H1 (cell line): ENCODE measurements at regions not wholly inside any gene's neighbourhood (a gene's known extent, or its start where the extent isn't known, plus 50 kb on each side); places are given as distances from the start of the nearest gene placed in this dataset.

Experiments used
- CTCF ChIA-PET: fragments of 300-600 bp; sonication (Branson Sonifier 250); formaldehyde crosslinking; loops from one replicate; lab custom pipeline; 2021; ENCODE audit not compliant: partially characterized antibody; lab: Charles Lee
- POLR2A ChIA-PET: fragments of 300-600 bp; sonication (Branson Sonifier 250); formaldehyde crosslinking; loops from one replicate; lab custom pipeline; 2021; ENCODE audit warnings: inconsistent platforms; ENCODE audit not compliant: partially characterized antibody; lab: Charles Lee
- DNase-seq, 2 experiments: peaks; one replicate each; pipeline versions ENCODE4 v3.0.0 to v3.0.0-alpha.2; 2010 to 2022; ENCODE audit warnings: low spot score in 2 of 2, low read depth in 1 of 2, mixed read lengths in 1 of 2
- FAIRE-seq: peaks from 2 replicates; lab custom pipeline; 2011; peaks lifted over from hg19 to GRCh38; lab: Jason Lieb, UNC
- H2AFZ ChIP-seq: 2 replicates; pipeline ENCODE4 v1.8.1; 2012; ENCODE audit warnings: low read length, inconsistent platforms
- H2AK5ac ChIP-seq: 2 replicates; pipeline ENCODE4 v1.6.1; 2013; ENCODE audit warnings: low read depth, low read length
- H2BK120ac ChIP-seq: replicated peaks from 2 replicates; pipeline ENCODE3; 2013; ENCODE audit warnings: low read depth, low read length, inconsistent platforms
- H2BK12ac ChIP-seq: 2 replicates; pipeline ENCODE4 v1.6.1; 2013; ENCODE audit warnings: low read depth, low read length
- H2BK15ac ChIP-seq: 2 replicates; pipeline ENCODE4 v1.6.1; 2013; ENCODE audit warnings: low read length
- H2BK20ac ChIP-seq: 2 replicates; pipeline ENCODE4 v1.6.1; 2013; ENCODE audit warnings: low read length
- H2BK5ac ChIP-seq: 2 replicates; pipeline ENCODE4 v1.6.1; 2013; ENCODE audit warnings: low read depth, low read length
- H3K14ac ChIP-seq: 2 replicates; pipeline ENCODE4 v1.6.1; 2013; ENCODE audit warnings: inconsistent platforms; ENCODE audit not compliant: insufficient read length
- H3K18ac ChIP-seq: 2 replicates; pipeline ENCODE4 v1.6.1; 2013; ENCODE audit warnings: low read length; ENCODE audit errors: extremely low read depth
- H3K23ac ChIP-seq: 2 replicates; pipeline ENCODE4 v1.6.1; 2013; ENCODE audit warnings: inconsistent platforms; ENCODE audit not compliant: insufficient read length
- H3K23me2 ChIP-seq: 2 replicates; pipeline ENCODE4 v1.6.1; 2013; ENCODE audit warnings: low read depth, low read length
- H3K27ac ChIP-seq: 2 replicates; pipeline ENCODE4 v1.6.1; 2011; ENCODE audit warnings: low read depth, low read length, inconsistent platforms
- H3K27me3 ChIP-seq, 4 experiments: replicated peaks in 1 of 4; 1 replicate in 1 of 4; 2 replicates in 3 of 4; pipeline versions ENCODE4 v1.6.1 to v1.8.1; 2011 to 2013; ENCODE audit warnings: low read length in 3 of 4, mild to moderate bottlenecking in 3 of 4, inconsistent platforms in 2 of 4, mixed read lengths in 2 of 4, moderate library complexity in 1 of 4; ENCODE audit not compliant: control insufficient read depth in 3 of 4, insufficient read depth in 3 of 4; ENCODE audit errors: extremely low read depth in 1 of 4
- H3K36me3 ChIP-seq, 4 experiments: 2 replicates each; pipeline versions ENCODE4 v1.6.1 to v1.8.1; 2011 to 2013; ENCODE audit warnings: mild to moderate bottlenecking in 4 of 4, low read length in 3 of 4, moderate library complexity in 2 of 4, control low read depth in 1 of 4, inconsistent platforms in 1 of 4; ENCODE audit not compliant: insufficient read depth in 4 of 4, control insufficient read depth in 2 of 4
- H3K4ac ChIP-seq: replicated peaks from 2 replicates; pipeline ENCODE3; 2013; ENCODE audit warnings: low read length, low read depth, mixed read lengths, inconsistent platforms; ENCODE audit not compliant: insufficient read length
- H3K4me1 ChIP-seq, 4 experiments: replicated peaks in 1 of 4; 1 replicate in 1 of 4; 2 replicates in 3 of 4; pipeline versions ENCODE4 v1.6.1 to v1.8.1; 2011 to 2013; ENCODE audit warnings: low read length in 3 of 4, inconsistent platforms in 2 of 4, mixed read lengths in 1 of 4; ENCODE audit not compliant: insufficient read depth in 4 of 4, control insufficient read depth in 3 of 4
- H3K4me2 ChIP-seq, 2 experiments: 2 replicates each; pipeline versions ENCODE4 v1.6.1 to v1.8.1; 2011 to 2013; ENCODE audit warnings: low read depth in 2 of 2, low read length in 2 of 2, control low read depth in 1 of 2, inconsistent platforms in 1 of 2, mild to moderate bottlenecking in 1 of 2; ENCODE audit not compliant: insufficient read depth in 1 of 2
- H3K4me3 ChIP-seq, 4 experiments: fragments of 200-600, 300-600 bp in 1 of 4; sonication (generic), shearing (Covaris generic), sonication (Bioruptor Twin) in 1 of 4; 2 replicates each; pipeline versions ENCODE4 v1.5.1 to v1.8.1; 2011 to 2016; ENCODE audit warnings: low read length in 4 of 4, low read depth in 3 of 4, control low read depth in 2 of 4, inconsistent platforms in 2 of 4, mild to moderate bottlenecking in 2 of 4, mixed read lengths in 1 of 4, moderate library complexity in 1 of 4; ENCODE audit not compliant: insufficient read depth in 2 of 4; ENCODE audit errors: extremely low read depth in 1 of 4
- H3K56ac ChIP-seq: replicated peaks from 2 replicates; pipeline ENCODE3; 2013; ENCODE audit warnings: low read depth, mild to moderate bottlenecking, mixed read lengths, low read length, inconsistent platforms; ENCODE audit not compliant: insufficient read length
- H3K79me1 ChIP-seq: 2 replicates; pipeline ENCODE4 v1.6.1; 2013; ENCODE audit warnings: low read depth, low read length, control low read depth
- H3K79me2 ChIP-seq, 2 experiments: 2 replicates each; pipeline versions ENCODE4 v1.6.1 to v1.8.1; 2012 to 2013; ENCODE audit warnings: low read length in 2 of 2, mild to moderate bottlenecking in 2 of 2, inconsistent platforms in 1 of 2; ENCODE audit not compliant: insufficient read depth in 2 of 2, control insufficient read depth in 1 of 2
- H3K9ac ChIP-seq, 4 experiments: replicated peaks in 1 of 4; 1 replicate in 1 of 4; 2 replicates in 3 of 4; pipeline versions ENCODE4 v1.6.1 to v1.8.1; 2011 to 2013; ENCODE audit warnings: low read depth in 3 of 4, low read length in 3 of 4, control low read depth in 2 of 4, mild to moderate bottlenecking in 2 of 4, moderate library complexity in 2 of 4, inconsistent platforms in 1 of 4; ENCODE audit errors: extremely low read depth in 1 of 4
- H3K9me3 ChIP-seq, 2 experiments: 2 replicates each; pipeline versions ENCODE4 v1.6.1 to v1.8.1; 2012 to 2013; ENCODE audit warnings: mild to moderate bottlenecking in 2 of 2, moderate library complexity in 2 of 2, control low read depth in 1 of 2, inconsistent platforms in 1 of 2, low read depth in 1 of 2, low read length in 1 of 2, mixed read lengths in 1 of 2; ENCODE audit not compliant: insufficient read depth in 2 of 2
- H4K20me1 ChIP-seq, 2 experiments: replicated peaks in 1 of 2; 2 replicates each; pipeline versions ENCODE3 to v1.8.1; 2011 to 2013; ENCODE audit warnings: inconsistent platforms in 2 of 2, low read length in 2 of 2, mild to moderate bottlenecking in 1 of 2; ENCODE audit not compliant: insufficient read depth in 2 of 2, control insufficient read depth in 1 of 2
- H4K5ac ChIP-seq: 2 replicates; pipeline ENCODE4 v1.6.1; 2013; ENCODE audit warnings: low read length, low read depth, mixed read lengths, inconsistent platforms; ENCODE audit not compliant: insufficient read length
- H4K8ac ChIP-seq: 2 replicates; pipeline ENCODE4 v1.8.0; 2013; ENCODE audit warnings: mild to moderate bottlenecking, moderate library complexity, low read length, inconsistent platforms; ENCODE audit not compliant: insufficient read depth; ENCODE audit errors: extremely low read depth
- H4K91ac ChIP-seq: replicated peaks from 2 replicates; pipeline ENCODE3; 2013; ENCODE audit warnings: low read length, mixed read lengths, inconsistent platforms; ENCODE audit not compliant: insufficient read length
- EP300 ChIP-seq, 2 experiments: IDR thresholded peaks; 1 replicate in 1 of 2; 2 replicates in 1 of 2; pipeline ENCODE4 v1.6.1; 2011 to 2012; ENCODE audit warnings: low read depth in 2 of 2, low read length in 2 of 2, mild to moderate bottlenecking in 2 of 2, borderline replicate concordance in 1 of 2, inconsistent platforms in 1 of 2, moderate library complexity in 1 of 2
- GABPA ChIP-seq: IDR thresholded peaks from 2 replicates; pipeline ENCODE4 v1.6.1; 2011; ENCODE audit warnings: mild to moderate bottlenecking, low read length, moderate library complexity, borderline replicate concordance; ENCODE audit not compliant: insufficient read depth
- GTF2F1 ChIP-seq: IDR thresholded peaks from 2 replicates; pipeline ENCODE4 v1.6.1; 2012; ENCODE audit warnings: low read depth, low read length, improper control_type of control experiment, borderline replicate concordance
- SP2 ChIP-seq: IDR thresholded peaks from 2 replicates; pipeline ENCODE4 v1.6.1; 2012; ENCODE audit warnings: mild to moderate bottlenecking, low read length, inconsistent platforms
- YY1 ChIP-seq: IDR thresholded peaks from 2 replicates; pipeline ENCODE4 v1.6.1; 2011; ENCODE audit warnings: low read depth, mild to moderate bottlenecking, low read length
- WGBS, 2 experiments: shearing (Covaris generic) in 1 of 2; methylation state at CpG; one replicate each; pipeline versions ENCODE4 v1.1.6 to v1.1.7; 2013 to 2015; ENCODE audit warnings: low lambda C conversion rate in 2 of 2, mixed read lengths in 2 of 2, inconsistent platforms in 1 of 2, low coverage in 1 of 2, missing lambda C conversion rate in 1 of 2; ENCODE audit not compliant: insufficient replicate concordance in 2 of 2, insufficient coverage in 1 of 2, insufficient read length in 1 of 2; ENCODE audit errors: extremely low coverage in 1 of 2, missing lambda C conversion rate in 1 of 2; 5-methylcytosine and 5-hydroxymethylcytosine counted together

DNA sequence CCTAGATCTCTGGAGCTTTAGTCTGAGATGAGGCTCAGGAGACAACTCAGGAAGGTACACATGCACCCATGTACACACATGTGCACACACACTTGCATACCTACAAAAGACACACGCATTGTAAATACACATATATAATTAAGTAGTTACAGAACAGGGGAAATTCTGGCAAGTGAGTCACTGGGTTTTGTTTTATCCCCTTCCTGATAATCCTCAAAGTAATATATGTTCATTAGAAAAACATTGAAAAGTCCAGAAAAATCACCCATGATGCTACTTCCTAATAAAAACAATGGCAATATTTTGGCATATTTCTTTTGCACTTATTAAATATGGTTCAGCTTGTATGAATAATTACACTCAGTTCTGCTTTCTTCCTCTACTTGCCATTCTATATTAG lies 115.3 kb upstream of the ECI2 start:
- Histone ChIP-seq H2BK20ac (no peak overlapping the region), H2AK5ac (no peak overlapping the region), H4K5ac (no peak overlapping the region), H3K36me3 (no peaks in the 10 kb centered on the region), H3K56ac (no peak overlapping the region), H2AFZ (no peak overlapping the region), H3K9ac (no peak overlapping the region), H3K79me1 (no peaks in the 10 kb centered on the region), H2BK5ac (no peak overlapping the region), H3K14ac (no peak overlapping the region), H4K8ac (no peak overlapping the region), H2BK120ac (no peak overlapping the region), H4K20me1 (no peaks in the 10 kb centered on the region), H3K27me3 (no peaks in the 10 kb centered on the region), H3K9me3 (no peaks in the 10 kb centered on the region), H3K4me2 (no peak overlapping the region), H2BK15ac (no peak overlapping the region), H3K23ac (no peak overlapping the region), H3K23me2 (no peaks in the 10 kb centered on the region)
- DNase-seq (no peak), FAIRE-seq (no peak)
- 84% methylated on average over 1 of the region's 1 CpG; no CpG with 5 or more reads in 1 of the 2 experiments for WGBS, 2 experiments
- CTCF ChIA-PET = no interaction called here
- TF ChIP-seq GABPA (no peak), EP300 (IDR thresholded peaks at IDR 0.05; ENCODE audit: borderline replicate concordance in 1 of 2, low read depth in 2 of 2, low read length in 2 of 2) (no peak), GTF2F1 (no peak), SP2 (no peak), YY1 (no peak)
- TF ChIP-seq, all 59 proteins: peak for 0
- Histone ChIP-seq H4K91ac (no peak overlapping the region), H3K4me3 (no peak overlapping the region), H2BK12ac (no peak overlapping the region), H3K4ac (no peak overlapping the region), H3K4me1 (no peaks in the 10 kb centered on the region), H3K18ac (no peak overlapping the region), H3K27ac (no peak overlapping the region), H3K79me2 (no peaks in the 10 kb centered on the region)
- POLR2A ChIA-PET = no interaction called here
